GM23248 (cell line): ENCODE measurements at regions not wholly inside any gene's neighbourhood (a gene's known extent, or its start where the extent isn't known, plus 50 kb on each side); places are given as distances from the start of the nearest gene placed in this dataset.

Experiments
- EZH2 ChIP-seq: fragments of 200-600 bp; sonication (generic); IDR thresholded peaks from 2 replicates; pipeline ENCODE4 v1.6.1; 2018; ENCODE audit warnings: antibody characterized with exemption, mild to moderate bottlenecking; ENCODE audit not compliant: insufficient read depth, poor library complexity, severe bottlenecking
- EZH2phosphoT487 ChIP-seq: fragments of 200-600 bp; sonication (generic); IDR thresholded peaks from 2 replicates; pipeline ENCODE4 v1.6.1; 2018; ENCODE audit warnings: antibody characterized with exemption, moderate library complexity, mild to moderate bottlenecking, low read depth; ENCODE audit not compliant: insufficient read depth

DNA sequence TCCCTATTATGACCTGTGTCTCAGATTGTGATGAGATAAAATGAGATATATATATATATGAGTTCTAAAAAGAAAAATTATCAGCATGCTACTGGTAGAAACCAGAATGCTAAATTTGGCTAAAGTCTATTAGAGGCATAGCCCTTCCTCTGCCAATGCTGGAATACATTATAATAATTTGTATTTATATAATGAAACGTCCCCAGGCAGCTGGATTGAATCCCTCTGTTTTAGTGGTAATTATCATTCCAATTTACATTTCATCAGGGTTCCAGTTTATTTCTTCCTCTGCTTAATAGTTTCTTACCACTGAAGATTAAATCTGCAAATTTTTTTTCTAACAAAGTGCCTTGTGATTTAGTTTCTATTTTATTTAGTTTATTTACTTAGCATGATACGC lies 71.8 kb upstream of the ABI1 start:
- TF ChIP-seq EZH2phosphoT487 = no peak
- no peak for TF ChIP-seq EZH2
